C4-2B (cell line): ENCODE measurements at regions not wholly inside any gene's neighbourhood (a gene's known extent, or its start where the extent isn't known, plus 50 kb on each side); places are given as distances from the start of the nearest gene placed in this dataset.

Experiments used
- H3K27ac ChIP-seq: fragments of 450-650 bp; 2 replicates; pipeline ENCODE4 v1.5.1; 2017
- ZFX ChIP-seq: fragments of 450-650 bp; IDR thresholded peaks from 2 replicates; pipeline ENCODE4 v1.6.1; 2017
- TF ChIP-seq, protein P1 (sequence below): fragments of 450-650 bp; conservative IDR thresholded peaks from 2 replicates; pipeline ENCODE4 v1.5.1; 2017; ENCODE audit warnings: mild to moderate bottlenecking

DNA sequence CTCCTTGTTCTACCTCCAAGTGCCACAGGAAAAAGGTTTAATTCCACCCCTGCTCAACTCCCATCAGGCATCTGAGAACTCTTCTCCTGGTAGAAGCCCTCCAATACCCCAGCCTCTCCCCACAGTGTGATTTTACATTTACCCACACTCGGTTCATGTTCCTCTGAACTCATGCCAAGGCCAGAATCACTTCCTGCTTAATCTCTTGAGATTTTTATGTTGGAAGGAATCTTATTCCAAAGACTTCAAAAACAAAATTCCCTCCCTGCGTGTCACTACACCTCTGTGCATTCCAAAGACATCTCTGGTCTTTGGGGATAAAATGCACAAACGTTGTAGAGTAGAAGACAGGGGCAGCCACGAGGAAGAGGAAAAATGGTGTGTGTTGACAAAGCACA lies 186.8 kb downstream of the ACTL7B start:
- no peak for TF ChIP-seq ZFX
- TF ChIP-seq, protein P1, sequence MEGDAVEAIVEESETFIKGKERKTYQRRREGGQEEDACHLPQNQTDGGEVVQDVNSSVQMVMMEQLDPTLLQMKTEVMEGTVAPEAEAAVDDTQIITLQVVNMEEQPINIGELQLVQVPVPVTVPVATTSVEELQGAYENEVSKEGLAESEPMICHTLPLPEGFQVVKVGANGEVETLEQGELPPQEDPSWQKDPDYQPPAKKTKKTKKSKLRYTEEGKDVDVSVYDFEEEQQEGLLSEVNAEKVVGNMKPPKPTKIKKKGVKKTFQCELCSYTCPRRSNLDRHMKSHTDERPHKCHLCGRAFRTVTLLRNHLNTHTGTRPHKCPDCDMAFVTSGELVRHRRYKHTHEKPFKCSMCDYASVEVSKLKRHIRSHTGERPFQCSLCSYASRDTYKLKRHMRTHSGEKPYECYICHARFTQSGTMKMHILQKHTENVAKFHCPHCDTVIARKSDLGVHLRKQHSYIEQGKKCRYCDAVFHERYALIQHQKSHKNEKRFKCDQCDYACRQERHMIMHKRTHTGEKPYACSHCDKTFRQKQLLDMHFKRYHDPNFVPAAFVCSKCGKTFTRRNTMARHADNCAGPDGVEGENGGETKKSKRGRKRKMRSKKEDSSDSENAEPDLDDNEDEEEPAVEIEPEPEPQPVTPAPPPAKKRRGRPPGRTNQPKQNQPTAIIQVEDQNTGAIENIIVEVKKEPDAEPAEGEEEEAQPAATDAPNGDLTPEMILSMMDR: no peak
- H3K27ac ChIP-seq: peak overlapping the region; percentile 3; the same call in 1 of the 2 replicates

DNA sequence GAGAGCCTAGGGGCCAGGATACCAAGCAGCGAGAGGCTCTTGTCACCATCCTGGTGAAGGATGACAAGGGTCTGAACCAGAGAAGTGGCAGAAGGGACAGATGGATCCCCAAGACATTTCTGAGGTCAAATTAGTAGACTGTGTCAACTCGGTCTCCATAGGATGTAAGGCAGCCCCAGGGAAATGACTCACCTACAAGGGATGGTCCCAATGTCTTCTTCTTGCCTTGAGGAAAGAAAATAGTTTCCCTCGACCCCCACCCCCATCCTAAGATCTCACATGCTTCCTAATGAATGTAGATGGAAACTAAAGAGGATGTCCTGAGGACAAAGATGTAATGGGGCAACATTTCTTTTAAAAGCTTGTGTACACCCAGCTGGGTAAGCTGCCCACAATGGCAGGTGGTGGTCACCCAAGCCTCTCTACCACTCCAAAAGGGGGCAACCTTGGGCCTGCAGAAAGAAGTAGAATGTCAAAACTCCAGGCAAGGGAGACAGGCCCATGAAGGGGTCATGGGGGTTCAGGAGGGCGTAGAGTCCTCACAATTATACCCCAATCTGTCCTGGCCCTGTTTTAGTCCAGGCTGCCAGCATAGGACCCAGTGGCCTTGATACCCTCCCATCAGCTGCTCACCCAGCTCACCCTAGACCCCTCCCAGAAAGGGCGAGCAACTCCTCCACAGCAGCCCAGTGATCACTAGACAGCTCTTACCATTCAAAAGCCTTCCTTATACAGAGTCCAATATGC lies 187.4 kb downstream of the ACTL7B start:
- H3K27ac ChIP-seq: peak overlapping the region; percentile 3; the same call in 1 of the 2 replicates
- TF ChIP-seq, protein P1: no peak
- no peak for TF ChIP-seq ZFX

DNA sequence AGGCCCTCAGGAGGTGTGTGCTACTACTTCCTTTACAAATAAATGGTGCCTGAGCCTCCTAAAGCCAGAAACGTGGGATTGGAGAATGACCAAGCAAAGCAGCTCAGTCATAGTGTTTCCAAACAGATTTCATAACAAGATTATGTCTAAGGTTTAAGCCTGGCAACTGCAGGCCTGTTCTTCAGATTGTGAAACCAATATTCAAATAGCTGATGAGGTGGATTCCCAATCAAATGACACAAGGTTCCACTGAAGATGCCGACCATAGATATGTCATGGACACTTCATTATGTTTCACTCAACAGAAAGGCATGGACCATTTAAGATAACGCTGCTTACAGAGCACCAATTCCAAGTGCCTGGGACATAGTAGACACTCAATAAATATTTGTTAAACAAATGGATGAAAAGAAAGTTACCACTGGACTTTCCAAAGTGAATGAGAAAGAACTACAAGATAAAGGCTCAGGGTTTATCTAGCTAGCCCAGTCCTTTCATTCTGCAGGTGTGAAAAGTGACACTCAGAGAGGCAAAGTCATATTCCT lies 189.5 kb downstream of the ACTL7B start:
- H3K27ac ChIP-seq: no peak overlapping the region

DNA sequence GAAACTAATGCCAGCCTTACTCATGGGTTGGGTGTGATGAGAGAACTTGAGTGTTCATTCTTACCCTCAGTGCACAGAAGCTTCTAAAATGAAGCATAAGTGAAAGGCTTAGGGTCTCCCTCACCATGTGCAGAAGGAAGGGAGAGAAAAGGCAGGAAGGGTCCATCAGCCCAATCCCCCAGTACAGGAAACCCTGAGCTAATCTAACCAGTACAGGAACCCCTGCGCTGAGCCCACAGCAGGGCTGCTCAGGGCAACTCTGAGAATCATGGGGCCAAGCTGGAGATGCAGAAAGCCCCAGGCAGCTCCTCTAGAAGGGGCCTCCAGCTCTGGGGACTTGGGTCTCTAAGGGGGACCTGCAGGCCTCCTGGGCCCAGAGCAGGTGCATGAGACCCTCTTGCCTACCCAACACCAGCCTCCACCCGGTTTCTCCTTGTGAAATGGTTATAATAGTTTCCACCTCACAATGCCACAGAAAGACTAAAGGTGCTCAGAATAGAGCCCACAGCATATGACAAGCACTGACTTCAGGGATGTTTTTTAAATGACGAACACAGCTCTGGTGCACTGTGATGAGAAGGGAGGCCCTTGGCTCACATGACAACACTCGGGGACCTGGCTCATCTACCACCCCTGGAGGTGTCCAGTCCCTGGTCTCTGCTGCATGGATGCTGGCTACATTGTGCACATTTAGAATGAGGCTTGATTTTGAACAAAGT lies 190.1 kb downstream of the ACTL7B start:
- TF ChIP-seq ZFX: no peak
- TF ChIP-seq, protein P1: no peak
- no peak overlapping the region for H3K27ac ChIP-seq

More for the DNA sequence above, 189.5 kb downstream of the ACTL7B start:
- no peak for TF ChIP-seq ZFX
- TF ChIP-seq, protein P1: no peak

DNA sequence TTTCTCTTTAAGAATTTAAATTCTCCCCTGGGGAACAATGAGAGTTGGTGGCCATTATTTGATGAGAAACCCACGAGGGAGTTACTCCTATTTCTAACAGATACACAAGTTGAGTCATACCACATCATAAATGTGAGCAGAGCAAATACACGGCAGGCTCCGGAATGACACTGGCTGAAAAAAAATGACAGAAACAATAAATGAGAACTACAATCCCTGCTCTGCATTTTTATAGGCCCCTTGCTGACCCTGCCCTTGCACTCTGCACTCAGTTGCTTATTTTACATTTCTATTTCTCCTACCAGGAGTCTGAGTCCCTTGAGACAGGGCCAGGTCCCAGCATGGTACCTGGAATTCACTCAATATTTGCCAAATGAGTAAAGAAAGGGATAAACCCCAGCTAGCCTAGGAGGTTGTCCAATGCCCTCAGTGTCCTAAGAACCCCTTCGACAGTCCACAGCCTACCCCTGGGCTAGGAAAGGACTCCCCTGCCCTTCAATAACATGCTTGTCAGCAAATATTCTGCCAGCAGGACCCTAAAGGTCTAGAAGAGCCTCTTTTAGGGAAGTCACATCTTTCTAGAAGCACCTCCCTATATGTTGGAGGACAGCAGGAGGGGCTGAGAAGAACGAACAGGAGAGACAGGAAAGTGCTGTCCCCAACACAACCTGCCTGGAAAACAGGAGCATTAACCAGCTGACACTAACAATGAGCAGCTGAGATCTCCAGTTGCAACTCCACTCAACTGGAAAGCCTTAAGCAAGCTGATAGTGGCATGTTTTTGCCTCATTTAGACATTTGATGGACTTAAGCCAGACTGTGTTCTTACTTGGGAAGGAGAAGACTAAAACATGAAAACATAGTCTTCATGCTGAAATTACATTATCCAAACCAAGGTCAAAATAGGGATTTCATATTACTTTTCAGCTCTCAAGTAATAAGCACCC lies 191.2 kb downstream of the ACTL7B start:
- H3K27ac ChIP-seq: peak overlapping the region; percentile 47; the same call in 1 of the 2 replicates
- TF ChIP-seq, protein P1: no peak
- TF ChIP-seq ZFX: no peak

DNA sequence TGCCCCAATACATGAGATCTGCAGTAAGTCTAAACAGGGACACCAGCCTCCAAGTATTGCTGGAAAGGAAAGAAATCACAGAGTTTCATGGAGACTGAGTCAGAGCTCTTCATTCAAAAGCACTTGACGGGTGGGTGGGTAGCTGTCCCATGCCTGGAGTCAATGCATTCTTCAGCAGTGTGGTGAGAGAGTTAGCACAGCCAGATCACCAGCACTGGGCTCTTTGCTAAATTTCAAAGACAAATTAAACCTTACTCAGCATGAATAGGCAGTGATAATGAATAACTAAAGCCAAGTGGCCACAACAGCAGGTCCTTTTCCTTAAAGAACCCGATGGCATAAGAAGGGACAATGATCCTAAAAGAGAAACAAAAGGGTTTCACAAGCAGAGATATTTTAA lies 192.4 kb downstream of the ACTL7B start:
- H3K27ac ChIP-seq: peak overlapping the region; percentile 47; the same call in 1 of the 2 replicates
- TF ChIP-seq, protein P1: no peak
- TF ChIP-seq ZFX: no peak
